ENCODE measurements at regions not wholly inside any gene's neighbourhood (a gene's known extent, or its start where the extent isn't known, plus 50 kb on each side); places are given as distances from the start of the nearest gene placed in this dataset.

DNA sequence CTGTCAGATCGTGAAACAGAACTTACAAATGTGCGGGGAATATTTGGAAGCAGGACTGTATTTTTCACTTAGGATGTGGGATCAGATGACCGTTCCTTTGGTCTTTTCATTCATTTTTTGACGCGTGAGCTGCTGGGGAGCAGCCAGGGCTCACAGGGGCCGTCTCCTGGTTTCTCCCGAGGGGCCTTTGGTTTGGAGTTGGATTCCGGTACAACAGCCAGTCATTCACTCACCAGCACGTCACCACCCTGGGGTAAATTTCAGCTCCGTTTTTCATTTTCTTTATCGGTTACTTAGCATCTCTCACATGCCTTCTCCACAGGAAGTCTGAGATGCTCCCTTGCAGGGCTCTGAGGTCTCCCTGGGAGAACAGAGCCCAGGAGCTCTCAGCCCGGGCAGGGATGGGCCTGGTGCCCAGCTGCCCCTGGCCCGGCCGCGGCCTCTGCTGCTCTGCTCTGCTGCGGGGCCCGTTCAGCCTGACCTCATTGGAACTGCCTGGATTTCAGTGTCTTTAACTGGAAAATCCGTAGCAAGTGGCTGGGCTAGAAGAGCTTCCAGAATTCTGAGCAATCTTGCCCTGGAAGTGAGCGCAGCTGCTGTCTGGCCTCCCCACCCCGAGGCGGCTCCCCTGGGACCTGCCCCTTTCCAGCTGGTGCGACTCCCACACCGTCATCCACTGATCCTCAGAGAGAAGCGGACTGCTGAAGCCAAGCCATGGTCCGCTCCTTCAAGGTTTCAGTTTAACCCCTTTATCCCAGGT lies 335.6 kb downstream of the EIPR1 start:
- no peaks in the 10 kb centered on the region for H3K4me1 ChIP-seq (ENCODE audit: insufficient read depth, poor library complexity, severe bottlenecking)
- no peaks in the 10 kb centered on the region for H3K27me3 ChIP-seq (ENCODE audit: insufficient read depth, poor library complexity, severe bottlenecking)
- no peak overlapping the region for H3K27ac ChIP-seq (ENCODE audit: poor library complexity, severe bottlenecking)
- H3K4me3 ChIP-seq (ENCODE audit: severe bottlenecking) = no peak overlapping the region
- DNase-seq (ENCODE audit: low spot score) (no peak), ATAC-seq (ENCODE audit: low read depth) (no peak)
- no peaks in the 10 kb centered on the region for H3K9me3 ChIP-seq (ENCODE audit: severe bottlenecking)
- H3K36me3 ChIP-seq (ENCODE audit: low read depth) = no peaks in the 10 kb centered on the region
- TF ChIP-seq, protein P1, sequence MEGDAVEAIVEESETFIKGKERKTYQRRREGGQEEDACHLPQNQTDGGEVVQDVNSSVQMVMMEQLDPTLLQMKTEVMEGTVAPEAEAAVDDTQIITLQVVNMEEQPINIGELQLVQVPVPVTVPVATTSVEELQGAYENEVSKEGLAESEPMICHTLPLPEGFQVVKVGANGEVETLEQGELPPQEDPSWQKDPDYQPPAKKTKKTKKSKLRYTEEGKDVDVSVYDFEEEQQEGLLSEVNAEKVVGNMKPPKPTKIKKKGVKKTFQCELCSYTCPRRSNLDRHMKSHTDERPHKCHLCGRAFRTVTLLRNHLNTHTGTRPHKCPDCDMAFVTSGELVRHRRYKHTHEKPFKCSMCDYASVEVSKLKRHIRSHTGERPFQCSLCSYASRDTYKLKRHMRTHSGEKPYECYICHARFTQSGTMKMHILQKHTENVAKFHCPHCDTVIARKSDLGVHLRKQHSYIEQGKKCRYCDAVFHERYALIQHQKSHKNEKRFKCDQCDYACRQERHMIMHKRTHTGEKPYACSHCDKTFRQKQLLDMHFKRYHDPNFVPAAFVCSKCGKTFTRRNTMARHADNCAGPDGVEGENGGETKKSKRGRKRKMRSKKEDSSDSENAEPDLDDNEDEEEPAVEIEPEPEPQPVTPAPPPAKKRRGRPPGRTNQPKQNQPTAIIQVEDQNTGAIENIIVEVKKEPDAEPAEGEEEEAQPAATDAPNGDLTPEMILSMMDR (IDR thresholded peaks at IDR 0.05; ENCODE audit: poor library complexity, severe bottlenecking) = no peak

DNA sequence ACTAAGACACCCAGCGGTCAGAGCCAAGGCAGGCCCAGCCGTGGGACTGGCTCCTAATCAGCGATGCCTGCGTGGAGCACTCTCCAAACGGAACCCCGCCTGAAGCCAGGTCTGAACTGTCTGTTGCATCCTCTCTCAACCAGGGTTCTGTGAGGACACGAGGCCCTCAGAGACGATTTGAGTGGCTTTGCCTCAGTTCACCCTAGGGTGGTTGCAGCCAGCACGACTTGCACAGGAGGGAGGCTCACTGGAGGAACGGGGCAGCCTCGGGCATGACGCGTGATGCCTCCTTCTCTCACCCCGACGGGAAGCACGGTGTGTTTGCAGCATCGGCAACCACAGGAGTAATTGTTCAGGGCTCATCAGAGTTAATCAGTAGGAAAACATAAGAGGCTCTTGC lies 336.4 kb downstream of the EIPR1 start:
- TF ChIP-seq, protein P1 (IDR thresholded peaks at IDR 0.05; ENCODE audit: poor library complexity, severe bottlenecking) = no peak
- Histone ChIP-seq H3K9me3 (ENCODE audit: severe bottlenecking) (no peaks in the 10 kb centered on the region), H3K36me3 (ENCODE audit: low read depth) (no peaks in the 10 kb centered on the region), H3K27ac (ENCODE audit: poor library complexity, severe bottlenecking) (no peak overlapping the region), H3K27me3 (ENCODE audit: insufficient read depth, poor library complexity, severe bottlenecking) (no peaks in the 10 kb centered on the region), H3K4me1 (ENCODE audit: insufficient read depth, poor library complexity, severe bottlenecking) (no peaks in the 10 kb centered on the region), H3K4me3 (ENCODE audit: severe bottlenecking) (no peak overlapping the region)
- DNase-seq (ENCODE audit: low spot score) (no peak), ATAC-seq (ENCODE audit: low read depth) (no peak)

- H3K27ac ChIP-seq (ENCODE audit: poor library complexity, severe bottlenecking) = no peak overlapping the region
- no peaks in the 10 kb centered on the region for H3K36me3 ChIP-seq (ENCODE audit: low read depth)
- H3K4me1 ChIP-seq (ENCODE audit: insufficient read depth, poor library complexity, severe bottlenecking) = no peaks in the 10 kb centered on the region
- TF ChIP-seq, protein P1 (IDR thresholded peaks at IDR 0.05; ENCODE audit: poor library complexity, severe bottlenecking) = no peak
- ATAC-seq (ENCODE audit: low read depth) = no peak
- no peak for DNase-seq (ENCODE audit: low spot score)
- no peaks in the 10 kb centered on the region for H3K9me3 ChIP-seq (ENCODE audit: severe bottlenecking)
- H3K4me3 ChIP-seq (ENCODE audit: severe bottlenecking) = no peak overlapping the region
- no peaks in the 10 kb centered on the region for H3K27me3 ChIP-seq (ENCODE audit: insufficient read depth, poor library complexity, severe bottlenecking)
Observed at GRCh38 chr2:3040496-3041140, 337.0 kb downstream of the EIPR1 start.

DNA sequence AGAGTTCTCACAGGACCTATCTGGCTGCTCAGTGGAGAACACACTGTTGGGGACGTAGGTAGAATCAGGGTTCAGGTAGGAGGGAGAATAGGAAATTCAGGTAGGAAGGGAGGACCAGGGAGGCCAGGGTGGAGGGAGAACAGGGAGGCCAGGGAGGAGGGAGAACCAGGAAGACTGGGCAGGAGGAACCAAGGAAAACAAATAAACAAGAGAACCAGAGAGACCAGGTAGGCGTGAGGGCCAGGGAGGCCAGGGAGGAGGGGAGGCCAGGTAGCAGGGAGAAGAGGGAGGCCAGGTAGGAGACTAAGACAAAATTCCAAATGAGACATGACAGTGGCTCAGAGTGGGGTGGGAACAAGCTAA lies 337.6 kb downstream of the EIPR1 start:
- no peaks in the 10 kb centered on the region for H3K9me3 ChIP-seq (ENCODE audit: severe bottlenecking)
- H3K27me3 ChIP-seq (ENCODE audit: insufficient read depth, poor library complexity, severe bottlenecking) = no peaks in the 10 kb centered on the region
- ATAC-seq (ENCODE audit: low read depth) = no peak
- H3K36me3 ChIP-seq (ENCODE audit: low read depth) = no peaks in the 10 kb centered on the region
- H3K4me1 ChIP-seq (ENCODE audit: insufficient read depth, poor library complexity, severe bottlenecking) = no peaks in the 10 kb centered on the region
- TF ChIP-seq, protein P1 (IDR thresholded peaks at IDR 0.05; ENCODE audit: poor library complexity, severe bottlenecking) = no peak
- no peak for DNase-seq (ENCODE audit: low spot score)
- H3K27ac ChIP-seq (ENCODE audit: poor library complexity, severe bottlenecking) = no peak overlapping the region
- H3K4me3 ChIP-seq (ENCODE audit: severe bottlenecking) = no peak overlapping the region

Data from RWPE2 (cell line).